ENCODE measurements at regions not wholly inside any gene's neighbourhood (a gene's known extent, or its start where the extent isn't known, plus 50 kb on each side); places are given as distances from the start of the nearest gene placed in this dataset.

GRCh38 chrX:42437211-42437610 is 340.8 kb downstream of the PPP1R2C start:
- no peak for DNase-seq (ENCODE audit: low read depth, low spot score)
- no peak for TF ChIP-seq CTCF (IDR thresholded peaks at IDR 0.05; ENCODE audit: low read depth, low read length)
- ChIA-PET POLR2A (no interaction called here), CTCF (no interaction called here)
- no peak overlapping the region for H3K4me3 ChIP-seq (ENCODE audit: low read depth, low read length)
- no peaks in the 10 kb centered on the region for H3K9me3 ChIP-seq (ENCODE audit: control insufficient read depth, insufficient read depth, low read length)
- no peak overlapping the region for H3K27ac ChIP-seq (ENCODE audit: low read depth, low read length)
- H3K27me3 ChIP-seq (ENCODE audit: control insufficient read depth, insufficient read depth, low read length): no peaks in the 10 kb centered on the region

- DNase-seq (ENCODE audit: low read depth, low spot score): no peak
- TF ChIP-seq CTCF (IDR thresholded peaks at IDR 0.05; ENCODE audit: low read depth, low read length): no peak
- Histone ChIP-seq H3K9me3 (ENCODE audit: control insufficient read depth, insufficient read depth, low read length) (no peaks in the 10 kb centered on the region), H3K27me3 (ENCODE audit: control insufficient read depth, insufficient read depth, low read length) (no peaks in the 10 kb centered on the region), H3K4me3 (ENCODE audit: low read depth, low read length) (no peak overlapping the region), H3K27ac (ENCODE audit: low read depth, low read length) (no peak overlapping the region)
- POLR2A ChIA-PET: no interaction called here
- CTCF ChIA-PET: no interaction called here
Measured at GRCh38 chrX:42434458-42435166, 343.4 kb downstream of the PPP1R2C start.

- ChIA-PET CTCF (no interaction called here), POLR2A (no interaction called here)
- no peak for DNase-seq (ENCODE audit: low read depth, low spot score)
- H3K9me3 ChIP-seq (ENCODE audit: control insufficient read depth, insufficient read depth, low read length): no peaks in the 10 kb centered on the region
- TF ChIP-seq CTCF (IDR thresholded peaks at IDR 0.05; ENCODE audit: low read depth, low read length): no peak
- H3K27me3 ChIP-seq (ENCODE audit: control insufficient read depth, insufficient read depth, low read length): no peaks in the 10 kb centered on the region
- H3K4me3 ChIP-seq (ENCODE audit: low read depth, low read length): no peak overlapping the region
- H3K27ac ChIP-seq (ENCODE audit: low read depth, low read length): no peak overlapping the region
Measured at GRCh38 chrX:42432552-42432951, 345.4 kb downstream of the PPP1R2C start.

GRCh38 chrX:42422961-42423360 is 355.0 kb downstream of the PPP1R2C start:
- ChIA-PET POLR2A (no interaction called here), CTCF (no interaction called here)
- no peak for TF ChIP-seq CTCF (IDR thresholded peaks at IDR 0.05; ENCODE audit: low read depth, low read length)
- Histone ChIP-seq H3K27ac (ENCODE audit: low read depth, low read length) (no peak overlapping the region), H3K9me3 (ENCODE audit: control insufficient read depth, insufficient read depth, low read length) (no peaks in the 10 kb centered on the region), H3K4me3 (ENCODE audit: low read depth, low read length) (no peak overlapping the region), H3K27me3 (ENCODE audit: control insufficient read depth, insufficient read depth, low read length) (no peaks in the 10 kb centered on the region)
- no peak for DNase-seq (ENCODE audit: low read depth, low spot score)

GRCh38 chrX:42420426-42420825 is 357.5 kb downstream of the PPP1R2C start:
- no peak for TF ChIP-seq CTCF (IDR thresholded peaks at IDR 0.05; ENCODE audit: low read depth, low read length)
- DNase-seq (ENCODE audit: low read depth, low spot score): no peak
- CTCF ChIA-PET: no interaction called here
- no peak overlapping the region for H3K27ac ChIP-seq (ENCODE audit: low read depth, low read length)
- H3K4me3 ChIP-seq (ENCODE audit: low read depth, low read length): no peak overlapping the region
- no peaks in the 10 kb centered on the region for H3K27me3 ChIP-seq (ENCODE audit: control insufficient read depth, insufficient read depth, low read length)
- POLR2A ChIA-PET: no interaction called here
- no peaks in the 10 kb centered on the region for H3K9me3 ChIP-seq (ENCODE audit: control insufficient read depth, insufficient read depth, low read length)

All from AG04450 (cell line).